Left colon (tissue), 2 donors: ENCODE measurements at regions not wholly inside any gene's neighbourhood (a gene's known extent, or its start where the extent isn't known, plus 50 kb on each side); places are given as distances from the start of the nearest gene placed in this dataset.
"Not testable (repeated sequence)": the region's sequence is repeated elsewhere in the genome, so short reads cannot be mapped to it uniquely, and the experiment has no call there.

Experiments
- ATAC-seq: fragments of 200-7000 bp; cut with Tn5 transposase; one replicate; pipeline ENCODE4 v1.9.1; 2020; ENCODE audit warnings: mild to moderate bottlenecking, moderate library complexity
- DNase-seq, 2 donors: peaks; one replicate each; pipeline ENCODE4 v3.0.0-alpha.2; 2020
- intact Hi-C, 2 donors: fragments of 100-400 bp; cut with DNase I in 1 of 2; cut with micrococcal nuclease in 1 of 2; formaldehyde crosslinking; loops; one replicate each; pipeline versions ENCODE4 v1.11.2 to v1.14.0; 2022; cut with DNase I, micrococcal nuclease
- donor health status: DM: no; HTN: no; CAD: no.
- donor health status: DM: yes; HTN: yes; CAD: no.

GRCh38 chr13:104534847-104535246 is 1468.6 kb upstream of the SLC10A2 start:
- DNase-seq (no peak), ATAC-seq (no peak)
- intact Hi-C loops, result no loop called here

GRCh38 chr13:104532132-104532531 is 1465.9 kb upstream of the SLC10A2 start:
- DNase-seq (no peak), ATAC-seq (no peak)
- intact Hi-C loops, result no loop called here

GRCh38 chr13:104530741-104531140 is 1464.5 kb upstream of the SLC10A2 start:
- ATAC-seq (no peak), DNase-seq (no peak)
- intact Hi-C loops, result no loop called here

GRCh38 chr13:104526561-104526960 is 1460.3 kb upstream of the SLC10A2 start:
- no peak for ATAC-seq
- intact Hi-C loops, result no loop called here

GRCh38 chr13:104525467-104525866 is 1459.2 kb upstream of the SLC10A2 start:
- no peak for DNase-seq
- no peak for ATAC-seq
- intact Hi-C loops, result no loop called here

More at GRCh38 chr13:104526561-104526960, 1460.3 kb upstream of the SLC10A2 start:
- no peak for DNase-seq

GRCh38 chr13:104522235-104523072 is 1456.2 kb upstream of the SLC10A2 start:
- ATAC-seq (no peak), DNase-seq (no peak)
- intact Hi-C loops, result no loop called here

- DNase-seq, result no peak
- ATAC-seq, result no peak
- intact Hi-C loops, result no loop called here
These were observed 1444.2 kb upstream of the SLC10A2 start for GRCh38 chr13:104510422-104510821.

- ATAC-seq, intact Hi-C loops, DNase-seq: not testable (repeated sequence)
These were observed 1427.3 kb upstream of the SLC10A2 start for GRCh38 chr13:104493502-104493901.

GRCh38 chr13:104491916-104492315 is 1425.7 kb upstream of the SLC10A2 start:
- intact Hi-C loops, result no loop called here
- DNase-seq (no peak), ATAC-seq (no peak)

- no peak for DNase-seq
- intact Hi-C loops, result no loop called here
- no peak for ATAC-seq
These were observed 1420.8 kb upstream of the SLC10A2 start for GRCh38 chr13:104487006-104487405.

GRCh38 chr13:104485571-104485970 is 1419.4 kb upstream of the SLC10A2 start:
- DNase-seq (no peak), ATAC-seq (no peak)
- intact Hi-C loops, result no loop called here

GRCh38 chr13:104483631-104484030 is 1417.4 kb upstream of the SLC10A2 start:
- intact Hi-C loops, result no loop called here
- ATAC-seq (no peak), DNase-seq (no peak)

- intact Hi-C loops, result no loop called here
- ATAC-seq (no peak), DNase-seq (no peak)
These were observed 1411.0 kb upstream of the SLC10A2 start for GRCh38 chr13:104477261-104477660.

GRCh38 chr13:104473936-104474335 is 1407.7 kb upstream of the SLC10A2 start:
- intact Hi-C loops, result no loop called here
- no peak for DNase-seq
- ATAC-seq, result no peak

- ATAC-seq (no peak), DNase-seq (no peak)
- intact Hi-C loops, result no loop called here
These were observed 1399.8 kb upstream of the SLC10A2 start for GRCh38 chr13:104466016-104466415.

GRCh38 chr13:104461049-104461448 is 1394.8 kb upstream of the SLC10A2 start:
- intact Hi-C loops, result no loop called here
- DNase-seq, result no peak
- ATAC-seq, result no peak

- DNase-seq (no peak), ATAC-seq (no peak)
- intact Hi-C loops, result no loop called here
These were observed 1394.3 kb upstream of the SLC10A2 start for GRCh38 chr13:104460554-104460953.

GRCh38 chr13:104450006-104450405 is 1383.8 kb upstream of the SLC10A2 start:
- intact Hi-C loops, result no loop called here
- no peak for DNase-seq
- ATAC-seq, result no peak

- DNase-seq (no peak), ATAC-seq (no peak)
- intact Hi-C loops, result no loop called here
These were observed 1381.1 kb upstream of the SLC10A2 start for GRCh38 chr13:104447348-104447747.

- no peak for ATAC-seq
- intact Hi-C loops, result no loop called here
- DNase-seq, result no peak
These were observed 1376.3 kb upstream of the SLC10A2 start for GRCh38 chr13:104442536-104442935.

GRCh38 chr13:104436555-104436954 is 1370.3 kb upstream of the SLC10A2 start:
- no peak for ATAC-seq

More at GRCh38 chr13:104436555-104436954, 1370.3 kb upstream of the SLC10A2 start:
- intact Hi-C loops, result no loop called here
- no peak for DNase-seq
